PC-3 (cell line): ENCODE measurements at regions not wholly inside any gene's neighbourhood (a gene's known extent, or its start where the extent isn't known, plus 50 kb on each side); places are given as distances from the start of the nearest gene placed in this dataset.

Experiments
- CTCF ChIP-seq: fragments of 300-600 bp; sonication (generic); conservative IDR thresholded peaks from 2 replicates; pipeline ENCODE4 v1.5.1; 2017; ENCODE audit warnings: antibody characterized with exemption, low read depth, mild to moderate bottlenecking, low read length
- EZH2phosphoT487 ChIP-seq: fragments of 300-600 bp; sonication (generic); IDR thresholded peaks from 2 replicates; pipeline ENCODE4 v1.6.1; 2018; ENCODE audit warnings: mild to moderate bottlenecking, antibody characterized with exemption, low read length, borderline replicate concordance

- TF ChIP-seq CTCF (no peak), EZH2phosphoT487 (no peak)
Measured at GRCh38 chr9:80117031-80117430, 545.3 kb downstream of the TLE4 start.
